Body of pancreas (tissue), 4 donors: ENCODE measurements at regions not wholly inside any gene's neighbourhood (a gene's known extent, or its start where the extent isn't known, plus 50 kb on each side); places are given as distances from the start of the nearest gene placed in this dataset.
"Not testable (repeated sequence)": the region's sequence is repeated elsewhere in the genome, so short reads cannot be mapped to it uniquely, and the experiment has no call there.

Source experiments
- POLR2A ChIP-seq, 3 donors: fragments of 450-650 bp; IDR thresholded peaks; one replicate each; pipeline ENCODE4 v1.6.1; 2016; ENCODE audit warnings: antibody characterized with exemption in 3 of 3, mild to moderate bottlenecking in 2 of 3
- TF ChIP-seq, protein P1 (sequence below), 7 experiments: fragments of 450-650 bp in 4 of 7; fragments of 200-600 bp in 3 of 7; sonication (generic) in 3 of 7; IDR thresholded peaks; one replicate each; pipeline ENCODE4 v1.5.1; 2016 to 2019; ENCODE audit warnings: antibody characterized with exemption in 7 of 7

DNA sequence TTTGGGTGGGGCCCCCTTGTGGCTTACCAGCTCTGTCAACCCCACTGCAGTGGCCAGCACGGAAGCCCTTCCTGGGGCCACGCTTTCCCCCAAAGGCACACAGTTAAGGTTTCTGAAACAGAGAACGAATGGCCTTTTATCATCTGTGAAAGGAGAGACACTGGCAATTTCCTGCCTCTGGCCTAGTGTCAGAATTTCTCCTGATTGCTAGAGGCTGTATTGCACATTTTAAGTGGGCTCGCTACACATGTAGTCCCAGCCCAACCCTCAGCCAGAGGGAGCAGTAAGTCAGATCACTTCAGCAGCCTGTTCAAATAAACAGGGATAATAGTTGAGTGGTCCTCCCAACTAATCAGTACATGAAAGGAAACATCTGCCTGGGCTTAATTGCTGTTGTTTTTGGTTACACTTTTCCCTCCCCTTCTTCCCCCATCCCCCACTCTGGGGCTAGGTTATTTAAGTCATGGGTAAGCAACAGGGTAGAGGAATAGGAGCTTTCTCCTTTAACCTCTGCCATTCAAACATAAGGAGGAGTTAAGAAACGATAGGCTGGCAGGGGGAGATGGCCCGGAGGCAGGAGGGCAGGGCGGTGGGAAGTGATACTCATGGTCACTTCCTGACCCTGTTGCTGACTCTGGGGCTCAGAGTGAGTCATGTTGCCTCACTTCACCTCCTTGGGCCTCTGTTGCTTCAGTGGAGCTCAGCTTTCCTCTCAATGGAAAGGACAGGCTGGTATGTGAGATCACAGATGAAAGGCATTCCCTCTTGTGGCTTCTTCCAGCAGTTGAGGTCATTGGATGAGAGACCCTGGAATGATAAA, 89.3 kb upstream of the IKBKE start:
- TF ChIP-seq, protein P1, sequence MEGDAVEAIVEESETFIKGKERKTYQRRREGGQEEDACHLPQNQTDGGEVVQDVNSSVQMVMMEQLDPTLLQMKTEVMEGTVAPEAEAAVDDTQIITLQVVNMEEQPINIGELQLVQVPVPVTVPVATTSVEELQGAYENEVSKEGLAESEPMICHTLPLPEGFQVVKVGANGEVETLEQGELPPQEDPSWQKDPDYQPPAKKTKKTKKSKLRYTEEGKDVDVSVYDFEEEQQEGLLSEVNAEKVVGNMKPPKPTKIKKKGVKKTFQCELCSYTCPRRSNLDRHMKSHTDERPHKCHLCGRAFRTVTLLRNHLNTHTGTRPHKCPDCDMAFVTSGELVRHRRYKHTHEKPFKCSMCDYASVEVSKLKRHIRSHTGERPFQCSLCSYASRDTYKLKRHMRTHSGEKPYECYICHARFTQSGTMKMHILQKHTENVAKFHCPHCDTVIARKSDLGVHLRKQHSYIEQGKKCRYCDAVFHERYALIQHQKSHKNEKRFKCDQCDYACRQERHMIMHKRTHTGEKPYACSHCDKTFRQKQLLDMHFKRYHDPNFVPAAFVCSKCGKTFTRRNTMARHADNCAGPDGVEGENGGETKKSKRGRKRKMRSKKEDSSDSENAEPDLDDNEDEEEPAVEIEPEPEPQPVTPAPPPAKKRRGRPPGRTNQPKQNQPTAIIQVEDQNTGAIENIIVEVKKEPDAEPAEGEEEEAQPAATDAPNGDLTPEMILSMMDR (IDR thresholded peaks at IDR 0.05), result not testable (repeated sequence)
- TF ChIP-seq POLR2A (IDR thresholded peaks at IDR 0.05), result not testable (repeated sequence)
